Chondrocyte (in vitro differentiated cells): ENCODE measurements at regions not wholly inside any gene's neighbourhood (a gene's known extent, or its start where the extent isn't known, plus 50 kb on each side); places are given as distances from the start of the nearest gene placed in this dataset.

Experiments
- DNase-seq: peaks from one replicate; pipeline ENCODE4 v3.0.0; 2021; ENCODE audit warnings: mixed read lengths, low spot score
- H3K27ac Mint-ChIP-seq: one replicate; pipeline ENCODE4 v1.8.0; 2021; ENCODE audit warnings: mild to moderate bottlenecking, moderate library complexity, mixed read lengths; ENCODE audit not compliant: unreplicated experiment
- H3K27me3 Mint-ChIP-seq: 2 replicates; pipeline ENCODE4 v1.8.0; 2021; ENCODE audit warnings: low read depth, mixed read lengths
- H3K36me3 Mint-ChIP-seq: 2 replicates; pipeline ENCODE4 v1.8.0; 2021; ENCODE audit warnings: low read depth, mixed read lengths
- H3K4me1 Mint-ChIP-seq: 2 replicates; pipeline ENCODE4 v1.8.0; 2021; ENCODE audit warnings: low read depth, mild to moderate bottlenecking, mixed read lengths
- H3K4me3 Mint-ChIP-seq: one replicate; pipeline ENCODE4 v1.8.0; 2021; ENCODE audit warnings: mild to moderate bottlenecking, moderate library complexity, mixed read lengths; ENCODE audit not compliant: unreplicated experiment
- H3K9me3 Mint-ChIP-seq: 2 replicates; pipeline ENCODE4 v1.8.0; 2021; ENCODE audit warnings: low read depth, mixed read lengths
- CTCF ChIP-seq: fragments of 200-600 bp; sonication (generic); IDR thresholded peaks from 2 replicates; pipeline ENCODE4 v1.5.0; 2021; ENCODE audit warnings: antibody characterized with exemption, mild to moderate bottlenecking, moderate library complexity

DNA sequence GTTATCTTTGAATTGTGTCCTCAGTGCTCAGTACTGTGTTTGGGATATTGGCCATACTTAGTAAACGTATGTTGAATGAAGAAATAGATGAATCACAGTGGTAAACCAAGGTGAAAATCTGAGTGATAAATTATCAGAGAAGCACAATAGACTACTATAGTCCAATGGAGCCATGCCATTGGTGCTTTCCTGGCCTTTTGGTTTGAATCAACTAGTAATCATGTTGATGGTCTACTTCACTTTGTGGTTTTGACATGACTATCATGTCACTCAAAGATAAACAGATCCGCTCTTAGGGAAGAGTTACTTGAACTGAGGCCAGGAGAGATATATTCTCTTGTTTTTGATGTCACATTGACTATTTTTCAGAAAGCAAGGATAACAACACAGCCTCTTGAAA lies 86.1 kb upstream of the IGFBP3 start:
- no peak overlapping the region for H3K4me3 Mint-ChIP-seq
- H3K36me3 Mint-ChIP-seq: no peaks in the 10 kb centered on the region
- peaks cover 22% of the 10 kb centered on the region for H3K4me1 Mint-ChIP-seq
- no peaks in the 10 kb centered on the region for H3K27me3 Mint-ChIP-seq
- peaks cover 22% of the 10 kb centered on the region for H3K9me3 Mint-ChIP-seq
- H3K27ac Mint-ChIP-seq: no peak overlapping the region
- no peak for TF ChIP-seq CTCF
- DNase-seq: no peak

DNA sequence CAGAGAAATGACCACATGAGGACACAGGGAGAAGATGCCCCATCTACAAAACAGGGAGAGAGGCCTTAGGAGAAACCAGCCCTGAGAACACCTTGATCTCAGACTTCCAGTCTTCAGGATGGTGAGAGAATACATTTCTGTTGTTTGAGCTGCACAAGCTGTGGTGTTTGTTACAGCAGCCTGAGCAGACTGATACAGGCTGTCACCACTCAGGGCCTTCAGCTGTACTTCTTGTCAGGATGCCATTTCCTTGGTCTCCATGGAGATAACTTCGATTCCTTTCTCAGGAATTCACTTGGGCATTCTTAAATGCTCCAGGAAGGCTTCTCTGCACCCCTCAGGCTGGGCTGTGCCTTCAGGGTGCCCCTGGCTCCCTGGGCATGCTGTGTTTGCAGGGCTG lies 85.7 kb upstream of the IGFBP3 start:
- no peak for TF ChIP-seq CTCF

GRCh38 chr7:46006212-46006611 lies 85.1 kb upstream of the IGFBP3 start:
- Mint-ChIP-seq H3K9me3 (peaks cover 29% of the 10 kb centered on the region), H3K27me3 (no peaks in the 10 kb centered on the region), H3K27ac (no peak overlapping the region), H3K4me3 (no peak overlapping the region), H3K36me3 (no peaks in the 10 kb centered on the region), H3K4me1 (peaks cover 17% of the 10 kb centered on the region)
- no peak for TF ChIP-seq CTCF
- no peak for DNase-seq

More for the DNA sequence above, 85.7 kb upstream of the IGFBP3 start:
- Mint-ChIP-seq H3K9me3 (peaks cover 25% of the 10 kb centered on the region), H3K4me1 (peaks cover 22% of the 10 kb centered on the region), H3K27ac (no peak overlapping the region), H3K36me3 (no peaks in the 10 kb centered on the region), H3K4me3 (no peak overlapping the region), H3K27me3 (no peaks in the 10 kb centered on the region)
- no peak for DNase-seq

GRCh38 chr7:46004965-46005364 lies 83.9 kb upstream of the IGFBP3 start:
- Mint-ChIP-seq H3K9me3 (peaks cover 29% of the 10 kb centered on the region), H3K36me3 (no peaks in the 10 kb centered on the region), H3K4me1 (peaks cover 14% of the 10 kb centered on the region), H3K4me3 (no peak overlapping the region), H3K27me3 (no peaks in the 10 kb centered on the region), H3K27ac (no peak overlapping the region)
- DNase-seq: no peak
- TF ChIP-seq CTCF: no peak

DNA sequence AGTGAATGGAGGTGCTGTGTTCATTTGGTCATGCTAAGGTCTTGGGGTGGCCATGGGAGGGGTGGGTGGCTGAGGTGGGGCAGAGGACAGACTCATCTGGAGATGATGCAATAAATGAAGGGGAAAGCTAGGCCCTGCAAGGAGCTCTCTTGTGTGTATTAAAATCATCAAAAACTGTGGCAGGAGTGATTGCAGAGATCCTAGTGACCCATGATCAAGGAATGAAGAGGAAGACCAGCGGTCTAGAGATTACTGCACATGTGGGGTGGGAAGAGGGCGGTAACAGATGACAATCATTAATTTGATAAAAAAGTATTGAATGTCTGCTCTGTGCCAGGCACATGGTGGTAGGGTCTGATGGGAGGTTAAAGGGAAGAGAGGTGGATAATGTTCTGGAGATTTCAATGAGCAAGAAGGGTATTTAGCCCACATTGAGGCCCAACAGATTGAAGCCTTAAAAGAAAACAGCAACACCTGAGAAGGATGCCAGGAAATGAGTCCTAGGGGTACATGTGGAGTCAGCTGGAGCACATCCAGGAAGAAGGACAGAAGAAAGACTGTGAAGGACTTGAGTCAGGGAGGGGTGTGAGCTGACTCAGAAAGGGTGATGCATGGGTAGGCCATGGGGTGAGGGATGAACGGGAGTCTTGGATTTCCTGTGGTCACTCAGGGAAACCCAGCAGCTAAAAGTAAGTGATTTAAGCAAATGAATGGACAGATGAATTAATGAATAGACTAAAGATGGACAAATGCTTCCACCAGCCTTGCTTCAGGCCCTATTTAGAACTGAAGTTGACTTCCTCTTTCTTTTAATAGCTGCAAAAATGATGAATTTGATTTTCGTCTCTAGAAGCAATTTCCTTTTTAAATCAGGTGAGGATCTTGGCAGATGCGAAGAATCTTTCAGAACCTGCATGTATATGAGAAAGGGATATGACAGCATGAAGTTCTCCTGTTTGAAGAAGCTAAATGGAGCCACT lies 83.1 kb upstream of the IGFBP3 start:
- Mint-ChIP-seq H3K9me3 (peaks cover 29% of the 10 kb centered on the region), H3K27me3 (no peaks in the 10 kb centered on the region), H3K4me3 (no peak overlapping the region), H3K4me1 (peaks cover 14% of the 10 kb centered on the region), H3K27ac (peak overlapping the region; percentile 52), H3K36me3 (no peaks in the 10 kb centered on the region)
- no peak for DNase-seq
- no peak for TF ChIP-seq CTCF
